IPS-11a (cell line): ENCODE measurements at regions not wholly inside any gene's neighbourhood (a gene's known extent, or its start where the extent isn't known, plus 50 kb on each side); places are given as distances from the start of the nearest gene placed in this dataset.
"Not testable (repeated sequence)": the region's sequence is repeated elsewhere in the genome, so short reads cannot be mapped to it uniquely, and the experiment has no call there.

ENCODE experiments used
- H3K4me3 ChIP-seq: one replicate; pipeline ENCODE4 v1.5.1; 2013; ENCODE audit warnings: low read depth, low read length, control low read depth

GRCh38 chr5:29238115-29238514 is 1955.4 kb upstream of the CDH6 start:
- H3K4me3 ChIP-seq: no peak overlapping the region

- H3K4me3 ChIP-seq: no peak overlapping the region
Measured at GRCh38 chr5:29231154-29231553, 1962.3 kb upstream of the CDH6 start.

- no peak overlapping the region for H3K4me3 ChIP-seq
Measured at GRCh38 chr5:29230591-29230990, 1962.9 kb upstream of the CDH6 start.

- no peak overlapping the region for H3K4me3 ChIP-seq
Measured at GRCh38 chr5:29229461-29229860, 1964.0 kb upstream of the CDH6 start.

GRCh38 chr5:29218138-29218537 is 1975.3 kb upstream of the CDH6 start:
- no peak overlapping the region for H3K4me3 ChIP-seq

GRCh38 chr5:29214839-29215238 is 1978.6 kb upstream of the CDH6 start:
- no peak overlapping the region for H3K4me3 ChIP-seq

- H3K4me3 ChIP-seq: no peak overlapping the region
Measured at GRCh38 chr5:29213475-29213874, 1980.0 kb upstream of the CDH6 start.

GRCh38 chr5:29208024-29208423 is 1985.5 kb upstream of the CDH6 start:
- no peak overlapping the region for H3K4me3 ChIP-seq

GRCh38 chr5:29203049-29203448 is 1990.4 kb upstream of the CDH6 start:
- no peak overlapping the region for H3K4me3 ChIP-seq

- no peak overlapping the region for H3K4me3 ChIP-seq
Measured at GRCh38 chr5:29197631-29198454, 1995.6 kb upstream of the CDH6 start.

GRCh38 chr5:29193972-29194371 is 1999.5 kb upstream of the CDH6 start:
- no peak overlapping the region for H3K4me3 ChIP-seq

- H3K4me3 ChIP-seq: not testable (repeated sequence)
Measured at GRCh38 chr5:29191269-29192048, 2002.0 kb upstream of the CDH6 start.

GRCh38 chr5:29190398-29190797 is 2003.1 kb upstream of the CDH6 start:
- H3K4me3 ChIP-seq: not testable (repeated sequence)

GRCh38 chr5:29186380-29186779 is 2007.1 kb upstream of the CDH6 start:
- H3K4me3 ChIP-seq: not testable (repeated sequence)

- no peak overlapping the region for H3K4me3 ChIP-seq
Measured at GRCh38 chr5:29185558-29185957, 2007.9 kb upstream of the CDH6 start.

- H3K4me3 ChIP-seq: no peak overlapping the region
Measured at GRCh38 chr5:29175774-29176173, 2017.7 kb upstream of the CDH6 start.

GRCh38 chr5:29170599-29170998 is 2022.9 kb upstream of the CDH6 start:
- no peak overlapping the region for H3K4me3 ChIP-seq

- no peak overlapping the region for H3K4me3 ChIP-seq
Measured at GRCh38 chr5:29169886-29170285, 2023.6 kb upstream of the CDH6 start.

GRCh38 chr5:29162297-29162696 is 2031.2 kb upstream of the CDH6 start:
- H3K4me3 ChIP-seq: no peak overlapping the region

- no peak overlapping the region for H3K4me3 ChIP-seq
Measured at GRCh38 chr5:29161399-29162291, 2031.8 kb upstream of the CDH6 start.

- H3K4me3 ChIP-seq: no peak overlapping the region
Measured at GRCh38 chr5:29157975-29158374, 2035.5 kb upstream of the CDH6 start.
